GM13977 (cell line): ENCODE measurements at regions not wholly inside any gene's neighbourhood (a gene's known extent, or its start where the extent isn't known, plus 50 kb on each side); places are given as distances from the start of the nearest gene placed in this dataset.

Experiments
- DNase-seq: peaks from one replicate; pipeline ENCODE4 v3.0.0; 2012; ENCODE audit warnings: low spot score
- in situ Hi-C: fragments of 300-500 bp; cut with MboI; formaldehyde crosslinking; loops from one replicate; pipeline ENCODE4 v1.12.0; 2022; ENCODE audit warnings: low sequenced_read_pairs, low pct_unique_long_range_greater_than_20kb, mixed read lengths, inconsistent platforms; ENCODE audit not compliant: unreplicated experiment
- TF ChIP-seq, protein P1 (sequence below): IDR thresholded peaks from 2 replicates; pipeline ENCODE4 v1.5.1; 2012; ENCODE audit warnings: mild to moderate bottlenecking, control low read depth; ENCODE audit not compliant: insufficient read depth; ENCODE audit errors: extremely low read depth, missing control alignments

DNA sequence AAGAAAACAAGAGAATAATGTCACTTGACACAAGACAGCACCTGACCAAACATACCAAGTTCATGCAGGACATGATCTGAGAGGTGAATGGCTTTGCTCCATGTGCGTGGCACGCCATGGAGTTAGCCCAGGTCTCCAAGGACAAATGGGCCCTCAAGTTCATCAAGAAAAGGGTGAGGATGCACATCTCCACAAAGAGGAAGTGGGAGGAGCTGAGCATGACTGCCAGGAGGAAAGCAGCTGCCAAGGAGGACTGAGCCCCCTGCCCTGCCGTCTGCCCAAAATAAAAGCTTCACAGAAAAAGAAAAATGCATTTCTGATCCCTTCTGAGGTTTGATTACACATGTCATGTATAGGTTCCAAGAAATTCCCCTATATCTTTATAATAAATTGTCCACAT, 82.0 kb upstream of the TSHZ2 start:
- TF ChIP-seq, protein P1, sequence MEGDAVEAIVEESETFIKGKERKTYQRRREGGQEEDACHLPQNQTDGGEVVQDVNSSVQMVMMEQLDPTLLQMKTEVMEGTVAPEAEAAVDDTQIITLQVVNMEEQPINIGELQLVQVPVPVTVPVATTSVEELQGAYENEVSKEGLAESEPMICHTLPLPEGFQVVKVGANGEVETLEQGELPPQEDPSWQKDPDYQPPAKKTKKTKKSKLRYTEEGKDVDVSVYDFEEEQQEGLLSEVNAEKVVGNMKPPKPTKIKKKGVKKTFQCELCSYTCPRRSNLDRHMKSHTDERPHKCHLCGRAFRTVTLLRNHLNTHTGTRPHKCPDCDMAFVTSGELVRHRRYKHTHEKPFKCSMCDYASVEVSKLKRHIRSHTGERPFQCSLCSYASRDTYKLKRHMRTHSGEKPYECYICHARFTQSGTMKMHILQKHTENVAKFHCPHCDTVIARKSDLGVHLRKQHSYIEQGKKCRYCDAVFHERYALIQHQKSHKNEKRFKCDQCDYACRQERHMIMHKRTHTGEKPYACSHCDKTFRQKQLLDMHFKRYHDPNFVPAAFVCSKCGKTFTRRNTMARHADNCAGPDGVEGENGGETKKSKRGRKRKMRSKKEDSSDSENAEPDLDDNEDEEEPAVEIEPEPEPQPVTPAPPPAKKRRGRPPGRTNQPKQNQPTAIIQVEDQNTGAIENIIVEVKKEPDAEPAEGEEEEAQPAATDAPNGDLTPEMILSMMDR = no peak
- DNase-seq = no peak
- in situ Hi-C loops = no loop called here

GRCh38 chr20:52889225-52889624, 82.9 kb upstream of the TSHZ2 start:
- in situ Hi-C loops = no loop called here
- DNase-seq = no peak
- TF ChIP-seq, protein P1 = no peak

DNA sequence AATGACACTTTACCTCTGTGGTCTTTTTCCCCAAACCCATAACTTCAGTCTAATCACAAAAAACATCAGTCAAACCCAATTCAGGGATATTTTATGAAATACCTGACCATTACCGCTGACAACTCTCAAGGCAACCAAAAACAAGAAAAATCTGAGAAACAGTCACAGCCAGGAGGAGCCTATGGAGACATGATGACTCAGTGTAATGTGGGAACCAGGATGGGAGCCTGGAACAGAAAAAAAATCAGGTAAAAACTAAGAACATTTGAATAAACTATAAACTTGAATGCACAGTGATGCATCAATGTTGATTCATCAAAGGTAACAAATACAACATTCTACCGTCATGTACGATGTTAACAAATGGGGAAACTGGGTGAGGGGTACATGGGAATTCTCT, 84.1 kb upstream of the TSHZ2 start:
- DNase-seq = no peak
- TF ChIP-seq, protein P1 = no peak
- in situ Hi-C loops = no loop called here

DNA sequence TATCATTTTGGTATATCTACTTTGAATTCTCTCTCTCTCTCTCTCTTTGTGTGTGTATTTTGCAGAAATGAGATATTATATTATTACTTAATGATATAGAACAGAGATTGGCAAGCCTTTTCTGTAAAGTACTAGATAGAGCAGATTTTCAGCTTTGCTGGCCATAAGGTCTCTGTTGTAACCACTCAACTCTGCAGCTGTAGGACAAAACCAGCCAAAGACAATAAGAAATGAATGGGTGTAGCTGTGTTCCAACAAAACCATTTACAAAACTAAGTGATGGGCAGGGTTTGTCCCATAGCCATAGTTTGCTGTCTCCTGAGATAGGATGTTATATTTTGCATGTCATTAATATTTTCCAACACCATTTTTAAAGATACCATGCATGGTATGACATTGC, 91.2 kb upstream of the TSHZ2 start:
- in situ Hi-C loops = no loop called here
- TF ChIP-seq, protein P1 = no peak
- DNase-seq = no peak

DNA sequence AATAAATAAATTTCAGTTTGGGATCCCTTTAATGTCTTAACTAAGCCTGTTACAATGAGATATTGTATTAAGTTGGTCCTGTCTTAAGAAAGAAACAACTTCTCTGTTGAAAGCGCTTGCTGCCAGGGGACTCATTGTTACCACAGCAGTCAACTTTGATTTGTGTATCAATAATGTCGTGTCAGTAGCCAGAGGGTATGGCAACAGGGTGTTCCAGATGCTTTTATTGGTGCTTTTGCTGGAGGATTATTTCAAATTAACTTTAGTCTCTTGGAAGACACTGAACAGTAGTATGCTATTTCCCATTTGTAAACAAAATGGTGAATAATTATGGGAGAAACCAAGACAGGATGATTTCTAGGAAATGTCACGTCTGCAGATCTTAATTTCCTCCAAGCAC, 91.9 kb upstream of the TSHZ2 start:
- TF ChIP-seq, protein P1 = no peak
- in situ Hi-C loops = no loop called here
- DNase-seq = no peak

GRCh38 chr20:52874241-52874640, 97.9 kb upstream of the TSHZ2 start:
- no peak for DNase-seq
- in situ Hi-C loops = no loop called here
- TF ChIP-seq, protein P1 = no peak
